Transverse colon (tissue), 4 donors: ENCODE measurements at regions not wholly inside any gene's neighbourhood (a gene's known extent, or its start where the extent isn't known, plus 50 kb on each side); places are given as distances from the start of the nearest gene placed in this dataset.

Experiments used
- DNase-seq: peaks from one replicate; pipeline ENCODE4 v3.0.0-alpha.2; 2019
- H3K27ac ChIP-seq, 4 donors: fragments of 200-600 bp; sonication (generic); 2 replicates each; pipeline ENCODE4 v1.5.1; 2016 to 2018; ENCODE audit warnings: inconsistent platforms in 4 of 4
- H3K27me3 ChIP-seq: fragments of 200-600 bp; sonication (generic); 2 replicates; pipeline ENCODE4 v1.5.1; 2017; ENCODE audit warnings: inconsistent platforms
- H3K36me3 ChIP-seq, 4 donors: fragments of 200-600 bp; sonication (generic); 2 replicates each; pipeline ENCODE4 v1.5.1; 2017 to 2019; ENCODE audit warnings: inconsistent platforms in 4 of 4
- H3K4me1 ChIP-seq, 4 donors: fragments of 200-600 bp; sonication (generic); 2 replicates each; pipeline ENCODE4 v1.5.1; 2017 to 2020; ENCODE audit warnings: inconsistent platforms in 4 of 4
- H3K4me3 ChIP-seq, 4 donors: fragments of 200-600 bp; sonication (generic); 1 replicate in 1 of 4; 2 replicates in 3 of 4; pipeline versions ENCODE4 v1.5.1 to v1.6.1; 2017 to 2019; ENCODE audit warnings: inconsistent platforms in 4 of 4
- H3K9me3 ChIP-seq, 2 donors: fragments of 200-600 bp; sonication (generic); 2 replicates each; pipeline ENCODE4 v1.5.1; 2017 to 2019; ENCODE audit warnings: inconsistent platforms in 2 of 2
- EP300 ChIP-seq: sonication (generic); formaldehyde crosslinking; IDR thresholded peaks from one replicate; pipeline ENCODE4 v1.6.1; 2017; ENCODE audit warnings: antibody characterized with exemption, low read depth
- POLR2A ChIP-seq: fragments of 450-650 bp; IDR thresholded peaks from one replicate; pipeline ENCODE4 v1.6.1; 2016; ENCODE audit warnings: antibody characterized with exemption, mild to moderate bottlenecking, moderate library complexity
- POLR2AphosphoS5 ChIP-seq, 3 donors: sonication (generic); formaldehyde crosslinking; IDR thresholded peaks; one replicate each; pipeline ENCODE4 v1.6.1; 2016; ENCODE audit warnings: antibody characterized with exemption in 3 of 3
- WGBS, 2 donors: methylation state at CpG; one replicate each; pipeline ENCODE4 v1.1.5; 2018; ENCODE audit warnings: low coverage in 1 of 2; 5-methylcytosine and 5-hydroxymethylcytosine counted together
- in situ Hi-C, 4 donors: fragments of 200-750 bp; cut with MboI; loops; one replicate each; pipeline versions ENCODE4 v1.15.0 to v1.15.1; 2017; ENCODE audit warnings: low sequenced_read_pairs in 3 of 4, low pct_ligation_motif_present in 1 of 4, low pct_unique_long_range_greater_than_20kb in 1 of 4
- intact Hi-C: fragments of 100-400 bp; cut with DNase I; formaldehyde crosslinking; loops from one replicate; pipeline ENCODE4 v1.15.1; 2023; ENCODE audit warnings: low total_unique reads
- TF ChIP-seq, protein P1 (sequence below), 5 experiments: fragments of 200-600 bp in 3 of 5; fragments of 450-650 bp in 2 of 5; sonication (generic) in 3 of 5; IDR thresholded peaks; 1 replicate in 2 of 5; 2 replicates in 3 of 5; pipeline ENCODE4 v1.5.1; 2016 to 2017; ENCODE audit warnings: antibody characterized with exemption in 5 of 5, inconsistent platforms in 3 of 5, mild to moderate bottlenecking in 2 of 5, moderate library complexity in 1 of 5

DNA sequence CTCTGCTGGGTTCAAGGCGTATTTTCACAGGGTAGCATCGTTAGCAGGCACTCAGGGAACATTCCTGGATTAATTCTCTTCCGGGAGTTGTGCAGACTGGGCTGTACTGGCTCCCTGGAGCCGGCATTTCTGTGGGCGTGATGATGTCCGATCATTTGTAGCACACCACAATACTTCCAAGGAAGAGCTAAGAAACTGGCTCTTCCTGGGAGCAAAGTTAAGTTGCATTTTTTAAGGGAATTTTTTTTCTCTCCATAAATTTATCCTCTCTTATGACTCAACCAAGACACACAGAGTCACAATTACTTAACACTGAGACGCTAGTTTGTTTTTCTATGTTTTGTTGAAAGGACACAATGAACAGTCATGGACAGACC lies 211.6 kb upstream of the FOXF1 start:
- in situ Hi-C loops, result no loop called here
- 35 to 56% methylated on average over 4 to 7 of the region's 7 CpGs for WGBS, 2 donors

DNA sequence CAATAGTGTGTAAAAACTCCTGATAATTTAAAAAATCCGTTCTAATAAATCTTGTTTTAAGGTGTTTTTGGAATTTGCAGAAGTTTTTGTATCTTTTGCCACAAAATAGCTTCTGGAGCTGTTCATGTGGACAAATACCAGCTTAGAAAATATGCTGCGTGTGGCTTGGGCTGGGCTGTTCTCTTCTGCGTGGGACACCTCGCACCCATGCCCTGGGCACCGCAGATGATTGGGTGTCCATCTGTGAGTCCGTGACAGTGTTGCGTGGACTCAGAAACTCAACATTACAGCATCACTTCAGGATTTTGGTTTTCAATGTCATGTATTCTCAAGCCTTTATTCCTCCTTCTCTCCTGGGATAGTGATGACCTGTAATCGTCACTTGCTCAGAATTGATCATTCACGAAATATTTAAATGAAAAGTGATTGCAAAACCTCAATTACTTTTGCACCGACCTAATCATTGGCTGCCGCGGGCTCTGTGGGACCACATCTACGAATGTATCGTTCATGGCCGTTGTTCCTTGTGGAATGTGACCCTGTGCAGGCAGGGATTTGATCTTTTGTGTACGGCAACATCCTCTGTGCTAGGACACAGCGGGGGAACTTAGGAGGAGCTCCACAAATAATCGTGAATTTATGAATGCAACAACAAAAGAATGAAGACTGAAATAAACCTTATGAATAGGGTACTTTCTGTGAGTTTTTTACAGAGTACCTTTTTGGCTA lies 210.3 kb upstream of the FOXF1 start:
- Histone ChIP-seq H3K4me1 (peaks cover 6 to 26% (median 13%) of the 10 kb centered on the region in 4 donors), H3K9me3 (no peaks in the 10 kb centered on the region), H3K4me3 (no peak overlapping the region), H3K36me3 (no peaks in the 10 kb centered on the region), H3K27ac (peak overlapping the region; percentile 89 to 95 (median 92)), H3K27me3 (peaks cover 25% of the 10 kb centered on the region)
- in situ Hi-C loops, result loop anchor here in 1 of 4 donors (25.0 kb wide), 1 partner anchor 212 kb away; the partner anchor contains the start of gene FOXF1
- intact Hi-C loops, result loop anchor here (5.0 to 10.0 kb wide), 4 partner anchors 98 to 225 kb away; no protein-coding TSS in a partner anchor
- no peak for DNase-seq
- TF ChIP-seq POLR2AphosphoS5 (IDR thresholded peaks at IDR 0.05) (no peak), EP300 (no peak), POLR2A (no peak)
- TF ChIP-seq, protein P1, sequence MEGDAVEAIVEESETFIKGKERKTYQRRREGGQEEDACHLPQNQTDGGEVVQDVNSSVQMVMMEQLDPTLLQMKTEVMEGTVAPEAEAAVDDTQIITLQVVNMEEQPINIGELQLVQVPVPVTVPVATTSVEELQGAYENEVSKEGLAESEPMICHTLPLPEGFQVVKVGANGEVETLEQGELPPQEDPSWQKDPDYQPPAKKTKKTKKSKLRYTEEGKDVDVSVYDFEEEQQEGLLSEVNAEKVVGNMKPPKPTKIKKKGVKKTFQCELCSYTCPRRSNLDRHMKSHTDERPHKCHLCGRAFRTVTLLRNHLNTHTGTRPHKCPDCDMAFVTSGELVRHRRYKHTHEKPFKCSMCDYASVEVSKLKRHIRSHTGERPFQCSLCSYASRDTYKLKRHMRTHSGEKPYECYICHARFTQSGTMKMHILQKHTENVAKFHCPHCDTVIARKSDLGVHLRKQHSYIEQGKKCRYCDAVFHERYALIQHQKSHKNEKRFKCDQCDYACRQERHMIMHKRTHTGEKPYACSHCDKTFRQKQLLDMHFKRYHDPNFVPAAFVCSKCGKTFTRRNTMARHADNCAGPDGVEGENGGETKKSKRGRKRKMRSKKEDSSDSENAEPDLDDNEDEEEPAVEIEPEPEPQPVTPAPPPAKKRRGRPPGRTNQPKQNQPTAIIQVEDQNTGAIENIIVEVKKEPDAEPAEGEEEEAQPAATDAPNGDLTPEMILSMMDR (IDR thresholded peaks at IDR 0.05), result no peak
- 68 to 71% methylated on average over 18 of the region's 18 CpGs for WGBS, 2 donors

More for the DNA sequence above, 211.6 kb upstream of the FOXF1 start:
- no peak for DNase-seq
- H3K4me3 ChIP-seq, result no peak overlapping the region
- H3K36me3 ChIP-seq, result no peaks in the 10 kb centered on the region
- intact Hi-C loops, result loop anchor here (5.0 kb wide), 1 partner anchor 96 kb away; no protein-coding TSS in a partner anchor
- TF ChIP-seq POLR2AphosphoS5 (IDR thresholded peaks at IDR 0.05) (no peak), EP300 (no peak), POLR2A (no peak)
- TF ChIP-seq, protein P1 (IDR thresholded peaks at IDR 0.05), result no peak
- H3K27ac ChIP-seq, result peak overlapping the region; percentile 89 to 95 (median 92)
- no peaks in the 10 kb centered on the region for H3K9me3 ChIP-seq
- H3K27me3 ChIP-seq, result peaks cover 25% of the 10 kb centered on the region
- peaks cover 6 to 34% (median 19%) of the 10 kb centered on the region in 4 donors for H3K4me1 ChIP-seq

DNA sequence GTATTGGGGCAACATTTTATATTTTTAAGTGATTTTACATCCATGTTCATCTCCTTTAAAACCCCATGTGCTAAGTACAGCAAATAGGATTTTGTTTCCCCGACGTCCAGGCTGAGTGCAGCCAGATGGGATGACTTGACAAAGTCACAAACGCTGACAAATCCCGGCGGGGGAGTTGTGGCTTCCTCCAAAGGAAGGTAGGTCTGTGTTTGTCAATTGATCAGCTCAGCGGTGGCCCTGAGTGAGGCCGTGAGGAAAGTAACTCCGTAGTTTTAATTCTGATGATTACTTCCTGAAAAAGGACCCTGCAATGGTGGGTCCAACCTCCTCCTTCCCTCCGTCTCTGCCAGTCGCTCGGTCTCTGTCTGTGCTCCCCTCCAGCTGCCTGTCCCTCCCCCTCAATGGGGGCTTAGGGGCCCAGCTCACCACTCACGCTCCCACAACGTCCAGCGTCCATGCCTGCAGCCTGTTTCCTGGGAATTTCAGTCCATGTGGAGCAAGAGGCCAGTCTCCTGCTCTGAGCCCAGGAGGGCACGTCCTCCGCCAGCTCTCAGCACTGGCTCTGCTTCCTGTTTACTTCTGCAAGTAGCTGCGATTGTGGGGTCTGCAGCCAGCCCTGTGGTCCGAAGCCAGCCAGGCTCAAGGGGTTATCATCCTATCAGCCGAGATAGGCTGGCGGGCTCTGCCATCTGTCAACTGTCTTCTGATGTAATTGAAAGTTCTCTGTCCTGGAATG lies 209.4 kb upstream of the FOXF1 start:
- intact Hi-C loops, result loop anchor here (5.0 to 10.0 kb wide), 3 partner anchors 201 to 226 kb away; no protein-coding TSS in a partner anchor
- in situ Hi-C loops, result loop anchor here in 1 of 4 donors (25.0 kb wide), 1 partner anchor 211 kb away; the partner anchor contains the start of gene FOXF1
- Histone ChIP-seq H3K4me3 (peak overlapping the region in 1 of 4 donors; percentile 25), H3K27ac (peak overlapping the region; percentile 89 to 95 (median 92)), H3K36me3 (no peaks in the 10 kb centered on the region), H3K27me3 (peaks cover 25% of the 10 kb centered on the region), H3K9me3 (no peaks in the 10 kb centered on the region), H3K4me1 (peaks cover 6 to 34% (median 13%) of the 10 kb centered on the region in 4 donors)
- WGBS, 2 donors, result 14 to 20% methylated on average over 6 to 20 of the region's 20 CpGs
- TF ChIP-seq POLR2AphosphoS5 (IDR thresholded peaks at IDR 0.05) (no peak), POLR2A (no peak), EP300 (no peak)
- TF ChIP-seq, protein P1 (IDR thresholded peaks at IDR 0.05), result no peak
- DNase-seq, result no peak
